Suprapubic skin (tissue), 4 donors: ENCODE measurements at regions not wholly inside any gene's neighbourhood (a gene's known extent, or its start where the extent isn't known, plus 50 kb on each side); places are given as distances from the start of the nearest gene placed in this dataset.
A peak's percentile ranks its signal among the peaks of the same experiment; 100 is the strongest.

ENCODE experiments used
- DNase-seq, 2 donors: peaks; one replicate each; pipeline ENCODE4 v3.0.0-alpha.2; 2019; ENCODE audit warnings: low spot score in 2 of 2
- H3K27ac ChIP-seq: fragments of 200-600 bp; sonication (generic); one replicate; pipeline ENCODE4 v1.5.1; 2019
- H3K27me3 ChIP-seq: fragments of 200-600 bp; sonication (generic); one replicate; pipeline ENCODE4 v1.5.1; 2019
- H3K36me3 ChIP-seq: fragments of 200-600 bp; sonication (generic); one replicate; pipeline ENCODE4 v1.5.1; 2019
- H3K4me1 ChIP-seq: fragments of 200-600 bp; sonication (generic); one replicate; pipeline ENCODE4 v1.5.1; 2019
- H3K4me3 ChIP-seq: fragments of 200-600 bp; sonication (generic); one replicate; pipeline ENCODE4 v1.5.1; 2019; ENCODE audit warnings: mild to moderate bottlenecking
- H3K9me3 ChIP-seq: fragments of 200-600 bp; sonication (generic); one replicate; pipeline ENCODE4 v1.5.1; 2019
- EP300 ChIP-seq: sonication (generic); formaldehyde crosslinking; IDR thresholded peaks from one replicate; pipeline ENCODE4 v1.6.1; 2017; ENCODE audit warnings: antibody characterized with exemption
- POLR2A ChIP-seq, 2 donors: fragments of 450-650 bp; IDR thresholded peaks; one replicate each; pipeline ENCODE4 v1.6.1; 2017; ENCODE audit warnings: antibody characterized with exemption in 2 of 2, mild to moderate bottlenecking in 2 of 2, moderate library complexity in 2 of 2
- POLR2AphosphoS5 ChIP-seq, 3 donors: sonication (generic); formaldehyde crosslinking; IDR thresholded peaks; one replicate each; pipeline ENCODE4 v1.6.1; 2017; ENCODE audit warnings: antibody characterized with exemption in 3 of 3
- WGBS: methylation state at CpG from one replicate; pipeline ENCODE4 v1.1.5; 2018; 5-methylcytosine and 5-hydroxymethylcytosine counted together
- TF ChIP-seq, protein P1 (sequence below), 2 donors: fragments of 200-600 bp in 1 of 2; fragments of 450-650 bp in 1 of 2; sonication (generic) in 1 of 2; IDR thresholded peaks; one replicate each; pipeline ENCODE4 v1.5.1; 2016 to 2019; ENCODE audit warnings: antibody characterized with exemption in 2 of 2, mild to moderate bottlenecking in 1 of 2, moderate library complexity in 1 of 2

DNA sequence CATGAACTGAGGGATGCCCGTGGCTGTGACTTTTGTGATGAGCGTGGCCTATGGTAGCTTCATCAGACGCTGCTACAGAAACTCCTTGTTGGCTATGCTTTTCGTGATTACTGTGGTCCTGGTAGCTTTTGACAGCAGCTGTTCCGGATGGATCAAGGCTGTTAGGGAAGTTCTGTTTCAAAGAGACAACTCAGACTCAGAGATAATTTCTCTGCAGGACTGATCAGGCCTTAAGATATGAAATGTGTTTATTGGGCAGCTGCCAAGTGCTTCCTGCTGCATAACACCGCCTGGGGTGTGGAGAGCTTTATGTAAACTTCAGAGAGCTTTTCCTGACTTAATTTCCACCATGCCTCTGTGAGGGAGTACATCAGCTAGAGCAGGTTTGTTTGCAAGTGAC is 243.8 kb downstream of the TSN start:
- no peak overlapping the region for H3K27ac ChIP-seq
- H3K27me3 ChIP-seq: peaks cover 2% of the 10 kb centered on the region
- peaks cover 4% of the 10 kb centered on the region for H3K4me1 ChIP-seq
- no peak for TF ChIP-seq EP300
- TF ChIP-seq POLR2A (IDR thresholded peaks at IDR 0.05): no peak
- TF ChIP-seq POLR2AphosphoS5 (IDR thresholded peaks at IDR 0.05): no peak
- TF ChIP-seq, protein P1, sequence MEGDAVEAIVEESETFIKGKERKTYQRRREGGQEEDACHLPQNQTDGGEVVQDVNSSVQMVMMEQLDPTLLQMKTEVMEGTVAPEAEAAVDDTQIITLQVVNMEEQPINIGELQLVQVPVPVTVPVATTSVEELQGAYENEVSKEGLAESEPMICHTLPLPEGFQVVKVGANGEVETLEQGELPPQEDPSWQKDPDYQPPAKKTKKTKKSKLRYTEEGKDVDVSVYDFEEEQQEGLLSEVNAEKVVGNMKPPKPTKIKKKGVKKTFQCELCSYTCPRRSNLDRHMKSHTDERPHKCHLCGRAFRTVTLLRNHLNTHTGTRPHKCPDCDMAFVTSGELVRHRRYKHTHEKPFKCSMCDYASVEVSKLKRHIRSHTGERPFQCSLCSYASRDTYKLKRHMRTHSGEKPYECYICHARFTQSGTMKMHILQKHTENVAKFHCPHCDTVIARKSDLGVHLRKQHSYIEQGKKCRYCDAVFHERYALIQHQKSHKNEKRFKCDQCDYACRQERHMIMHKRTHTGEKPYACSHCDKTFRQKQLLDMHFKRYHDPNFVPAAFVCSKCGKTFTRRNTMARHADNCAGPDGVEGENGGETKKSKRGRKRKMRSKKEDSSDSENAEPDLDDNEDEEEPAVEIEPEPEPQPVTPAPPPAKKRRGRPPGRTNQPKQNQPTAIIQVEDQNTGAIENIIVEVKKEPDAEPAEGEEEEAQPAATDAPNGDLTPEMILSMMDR (IDR thresholded peaks at IDR 0.05): no peak
- H3K4me3 ChIP-seq: no peak overlapping the region
- 10% methylated on average over 6 of the region's 6 CpGs for WGBS
- peak in 1 of 2 donors; percentile 28 for DNase-seq
- H3K36me3 ChIP-seq: no peaks in the 10 kb centered on the region
- no peaks in the 10 kb centered on the region for H3K9me3 ChIP-seq

DNA sequence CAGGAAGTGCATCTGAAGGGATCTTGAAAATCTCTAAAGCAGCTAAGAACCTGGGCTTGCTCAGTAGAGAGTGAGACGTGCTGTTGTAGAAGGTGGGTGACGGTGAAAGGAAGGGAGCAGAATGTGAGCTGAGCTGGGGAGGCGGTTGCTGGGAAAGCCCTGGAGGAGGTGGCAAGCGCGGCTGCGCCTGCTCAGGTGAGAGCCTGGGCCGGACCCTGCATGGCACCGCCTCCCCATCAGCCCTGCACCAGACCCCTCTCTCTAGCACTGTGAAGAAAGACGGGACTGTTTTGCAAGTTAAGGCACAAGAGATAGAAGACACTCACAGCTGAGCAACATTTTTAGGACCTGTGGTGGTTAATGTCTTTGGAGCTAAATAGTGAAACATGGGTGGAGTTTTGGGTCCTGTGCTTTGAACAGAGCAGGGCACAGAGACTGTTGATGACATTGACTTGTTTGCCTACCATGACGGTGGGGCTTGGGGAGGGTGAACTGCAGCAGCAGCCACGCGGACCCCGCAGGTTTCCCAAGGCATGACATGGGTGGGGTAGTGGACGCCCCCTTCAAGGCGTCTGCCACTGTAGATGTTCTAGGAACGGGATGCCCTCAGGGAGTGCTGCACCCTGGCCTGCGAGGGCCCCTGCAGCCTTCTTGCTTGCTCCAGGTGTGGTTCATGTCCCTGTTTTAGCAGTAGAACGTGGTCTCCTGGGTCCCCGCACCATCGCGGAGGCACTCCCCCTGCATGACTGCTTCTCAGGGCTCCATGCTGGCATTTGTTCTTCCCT is 245.3 kb downstream of the TSN start:
- peak in 1 of 2 donors; percentile 74 for DNase-seq
- Histone ChIP-seq H3K4me1 (peaks cover 4% of the 10 kb centered on the region), H3K4me3 (no peak overlapping the region), H3K36me3 (no peaks in the 10 kb centered on the region), H3K27me3 (peaks cover 2% of the 10 kb centered on the region), H3K9me3 (no peaks in the 10 kb centered on the region), H3K27ac (no peak overlapping the region)
- WGBS: 93% methylated on average over 19 of the region's 21 CpGs
- no peak for TF ChIP-seq POLR2AphosphoS5 (IDR thresholded peaks at IDR 0.05)
- TF ChIP-seq EP300: no peak
- TF ChIP-seq, protein P1 (IDR thresholded peaks at IDR 0.05): no peak

DNA sequence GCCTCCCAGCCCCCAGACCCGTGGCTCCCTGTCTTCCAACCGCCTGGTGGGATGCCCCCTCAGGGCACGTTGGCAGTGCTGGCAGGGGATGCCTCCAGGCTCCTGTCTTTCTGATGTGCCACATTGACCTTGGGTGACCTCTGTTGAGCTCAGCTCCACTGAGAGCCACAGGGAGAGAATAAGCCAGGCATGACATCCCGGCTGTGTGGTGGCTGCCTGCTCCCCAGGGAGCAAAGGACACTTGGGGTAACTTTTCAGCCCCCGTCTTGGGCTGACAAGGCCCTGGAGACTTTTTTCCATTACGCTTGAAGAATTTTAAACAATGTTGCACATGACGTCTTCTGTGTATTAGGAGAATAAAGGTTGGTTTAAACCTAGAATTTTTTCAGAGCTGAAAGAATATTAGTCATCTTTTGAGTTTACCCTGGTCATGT is 246.0 kb downstream of the TSN start:
- Histone ChIP-seq H3K36me3 (no peaks in the 10 kb centered on the region), H3K9me3 (no peaks in the 10 kb centered on the region), H3K4me3 (no peak overlapping the region), H3K4me1 (peaks cover 4% of the 10 kb centered on the region), H3K27ac (no peak overlapping the region), H3K27me3 (peaks cover 2% of the 10 kb centered on the region)
- peak in 1 of 2 donors; percentile 52 for DNase-seq
- 78% methylated on average over 3 of the region's 7 CpGs for WGBS
- TF ChIP-seq, protein P1 (IDR thresholded peaks at IDR 0.05): no peak
- no peak for TF ChIP-seq POLR2A (IDR thresholded peaks at IDR 0.05)
- no peak for TF ChIP-seq EP300
- no peak for TF ChIP-seq POLR2AphosphoS5 (IDR thresholded peaks at IDR 0.05)

DNA sequence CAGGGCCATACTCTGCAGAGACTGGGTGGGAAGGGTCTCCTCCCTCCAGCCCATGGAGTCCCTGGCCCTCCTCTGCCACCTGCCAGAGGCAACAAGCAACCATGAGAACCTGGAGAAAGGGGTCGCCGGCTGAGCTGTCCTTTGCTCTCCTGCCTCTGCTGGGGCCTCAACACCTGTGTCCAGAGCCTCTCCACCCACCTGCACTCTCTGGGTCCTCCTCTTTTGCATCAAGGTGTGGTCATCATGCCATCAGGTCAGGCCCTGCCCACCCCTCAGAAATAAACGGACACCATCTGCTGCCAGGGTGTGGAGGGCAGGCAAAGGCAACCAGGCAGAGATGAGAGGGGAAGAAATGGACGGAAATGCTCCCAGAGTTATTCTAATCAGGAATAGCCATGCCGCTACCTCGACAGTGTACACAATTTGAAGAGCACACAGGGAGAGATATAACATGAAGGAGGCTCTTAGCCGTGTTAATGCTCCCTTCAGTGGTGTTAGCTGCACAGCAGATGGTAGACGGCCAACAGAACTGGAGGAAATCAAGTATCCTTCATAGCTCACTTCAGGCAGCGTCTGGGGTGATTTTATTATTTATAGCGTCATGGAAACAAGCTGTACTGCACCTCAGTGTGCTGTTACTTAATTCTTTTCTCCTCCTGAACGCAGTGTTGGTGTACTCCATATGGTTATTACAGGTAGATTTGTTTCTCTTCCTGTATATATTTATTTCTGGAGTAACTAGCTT is 247.9 kb downstream of the TSN start:
- Histone ChIP-seq H3K27me3 (peaks cover 2% of the 10 kb centered on the region), H3K4me3 (no peak overlapping the region), H3K27ac (no peak overlapping the region), H3K4me1 (peaks cover 4% of the 10 kb centered on the region), H3K36me3 (no peaks in the 10 kb centered on the region), H3K9me3 (no peaks in the 10 kb centered on the region)
- 72% methylated on average over 11 of the region's 11 CpGs for WGBS
- TF ChIP-seq, protein P1 (IDR thresholded peaks at IDR 0.05): no peak
- TF ChIP-seq POLR2AphosphoS5 (IDR thresholded peaks at IDR 0.05) (no peak), EP300 (no peak), POLR2A (IDR thresholded peaks at IDR 0.05) (no peak)
- peak in 1 of 2 donors; percentile 38 for DNase-seq

DNA sequence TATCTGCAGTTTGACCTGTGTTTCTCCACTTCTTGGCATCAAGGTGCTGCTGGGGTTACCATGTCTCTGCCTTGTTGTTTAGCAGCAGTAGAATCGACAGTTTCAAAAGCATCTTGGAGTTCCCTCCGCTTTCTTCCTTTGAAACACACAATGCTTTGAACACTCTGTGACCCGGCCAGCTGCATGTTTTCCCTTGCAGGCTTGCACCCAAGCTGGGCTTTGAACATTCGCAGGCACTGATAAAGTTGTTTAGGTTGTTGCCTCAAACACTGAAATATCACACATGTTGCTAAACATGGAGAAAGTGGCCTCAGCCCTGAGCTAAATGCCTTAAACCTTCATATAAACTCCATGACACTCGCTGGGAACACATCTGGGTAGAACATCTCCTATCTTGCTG is 251.7 kb downstream of the TSN start:
- 68% methylated on average over 5 of the region's 5 CpGs for WGBS
- no peak overlapping the region for H3K4me3 ChIP-seq
- no peaks in the 10 kb centered on the region for H3K36me3 ChIP-seq
- no peaks in the 10 kb centered on the region for H3K4me1 ChIP-seq
- no peak for DNase-seq
- TF ChIP-seq POLR2A (IDR thresholded peaks at IDR 0.05) (no peak), EP300 (no peak), POLR2AphosphoS5 (IDR thresholded peaks at IDR 0.05) (no peak)
- TF ChIP-seq, protein P1 (IDR thresholded peaks at IDR 0.05): no peak
- no peak overlapping the region for H3K27ac ChIP-seq
- no peaks in the 10 kb centered on the region for H3K9me3 ChIP-seq
- H3K27me3 ChIP-seq: peaks cover 2% of the 10 kb centered on the region
